ENCODE measurements at regions not wholly inside any gene's neighbourhood (a gene's known extent, or its start where the extent isn't known, plus 50 kb on each side); places are given as distances from the start of the nearest gene placed in this dataset.

DNA sequence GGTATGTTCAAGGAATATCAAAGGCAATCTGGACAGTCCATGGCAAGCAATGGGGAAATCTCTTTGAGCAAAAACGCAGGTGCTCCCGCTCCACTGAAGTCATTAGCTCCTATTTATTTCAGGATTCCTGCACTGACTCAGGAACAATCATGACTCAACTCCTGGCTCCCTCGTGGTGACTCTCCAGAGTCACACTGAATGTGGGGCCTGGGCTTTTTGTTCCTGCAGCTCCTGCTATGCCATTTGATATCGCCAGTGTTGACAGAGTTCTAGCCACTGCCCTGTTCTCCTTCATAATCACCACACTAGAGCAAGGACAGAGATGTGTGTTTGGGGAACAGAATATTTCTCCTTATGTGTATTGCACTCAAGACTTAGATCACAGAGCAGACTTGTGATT, 187.2 kb upstream of the ZNF462 start:
- TF ChIP-seq, protein P1, sequence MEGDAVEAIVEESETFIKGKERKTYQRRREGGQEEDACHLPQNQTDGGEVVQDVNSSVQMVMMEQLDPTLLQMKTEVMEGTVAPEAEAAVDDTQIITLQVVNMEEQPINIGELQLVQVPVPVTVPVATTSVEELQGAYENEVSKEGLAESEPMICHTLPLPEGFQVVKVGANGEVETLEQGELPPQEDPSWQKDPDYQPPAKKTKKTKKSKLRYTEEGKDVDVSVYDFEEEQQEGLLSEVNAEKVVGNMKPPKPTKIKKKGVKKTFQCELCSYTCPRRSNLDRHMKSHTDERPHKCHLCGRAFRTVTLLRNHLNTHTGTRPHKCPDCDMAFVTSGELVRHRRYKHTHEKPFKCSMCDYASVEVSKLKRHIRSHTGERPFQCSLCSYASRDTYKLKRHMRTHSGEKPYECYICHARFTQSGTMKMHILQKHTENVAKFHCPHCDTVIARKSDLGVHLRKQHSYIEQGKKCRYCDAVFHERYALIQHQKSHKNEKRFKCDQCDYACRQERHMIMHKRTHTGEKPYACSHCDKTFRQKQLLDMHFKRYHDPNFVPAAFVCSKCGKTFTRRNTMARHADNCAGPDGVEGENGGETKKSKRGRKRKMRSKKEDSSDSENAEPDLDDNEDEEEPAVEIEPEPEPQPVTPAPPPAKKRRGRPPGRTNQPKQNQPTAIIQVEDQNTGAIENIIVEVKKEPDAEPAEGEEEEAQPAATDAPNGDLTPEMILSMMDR (IDR thresholded peaks at IDR 0.05): no peak
- TF ChIP-seq, protein P2, sequence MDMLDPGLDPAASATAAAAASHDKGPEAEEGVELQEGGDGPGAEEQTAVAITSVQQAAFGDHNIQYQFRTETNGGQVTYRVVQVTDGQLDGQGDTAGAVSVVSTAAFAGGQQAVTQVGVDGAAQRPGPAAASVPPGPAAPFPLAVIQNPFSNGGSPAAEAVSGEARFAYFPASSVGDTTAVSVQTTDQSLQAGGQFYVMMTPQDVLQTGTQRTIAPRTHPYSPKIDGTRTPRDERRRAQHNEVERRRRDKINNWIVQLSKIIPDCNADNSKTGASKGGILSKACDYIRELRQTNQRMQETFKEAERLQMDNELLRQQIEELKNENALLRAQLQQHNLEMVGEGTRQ (CRISPR knock-in tag; IDR thresholded peaks at IDR 0.05): no peak
- TF ChIP-seq, protein P3, sequence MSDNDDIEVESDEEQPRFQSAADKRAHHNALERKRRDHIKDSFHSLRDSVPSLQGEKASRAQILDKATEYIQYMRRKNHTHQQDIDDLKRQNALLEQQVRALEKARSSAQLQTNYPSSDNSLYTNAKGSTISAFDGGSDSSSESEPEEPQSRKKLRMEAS (CRISPR knock-in tag; IDR thresholded peaks at IDR 0.05): no peak
- TF ChIP-seq CREB1 (CRISPR knock-in tag; IDR thresholded peaks at IDR 0.05) (no peak), ELF4 (CRISPR knock-in tag; IDR thresholded peaks at IDR 0.05; ENCODE audit: low read depth) (no peak), RELA (CRISPR knock-in tag; IDR thresholded peaks at IDR 0.05; ENCODE audit: borderline replicate concordance) (no peak), ZNF423 (CRISPR knock-in tag; IDR thresholded peaks at IDR 0.05) (no peak), NR2C2 (CRISPR knock-in tag; IDR thresholded peaks at IDR 0.05) (no peak), SP1 (CRISPR knock-in tag; conservative IDR thresholded peaks at IDR 0.05) (no peak)
- TF ChIP-seq, protein P4, sequence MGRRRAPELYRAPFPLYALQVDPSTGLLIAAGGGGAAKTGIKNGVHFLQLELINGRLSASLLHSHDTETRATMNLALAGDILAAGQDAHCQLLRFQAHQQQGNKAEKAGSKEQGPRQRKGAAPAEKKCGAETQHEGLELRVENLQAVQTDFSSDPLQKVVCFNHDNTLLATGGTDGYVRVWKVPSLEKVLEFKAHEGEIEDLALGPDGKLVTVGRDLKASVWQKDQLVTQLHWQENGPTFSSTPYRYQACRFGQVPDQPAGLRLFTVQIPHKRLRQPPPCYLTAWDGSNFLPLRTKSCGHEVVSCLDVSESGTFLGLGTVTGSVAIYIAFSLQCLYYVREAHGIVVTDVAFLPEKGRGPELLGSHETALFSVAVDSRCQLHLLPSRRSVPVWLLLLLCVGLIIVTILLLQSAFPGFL (CRISPR knock-in tag; IDR thresholded peaks at IDR 0.05; ENCODE audit: borderline replicate concordance): no peak
- TF ChIP-seq, protein P5, sequence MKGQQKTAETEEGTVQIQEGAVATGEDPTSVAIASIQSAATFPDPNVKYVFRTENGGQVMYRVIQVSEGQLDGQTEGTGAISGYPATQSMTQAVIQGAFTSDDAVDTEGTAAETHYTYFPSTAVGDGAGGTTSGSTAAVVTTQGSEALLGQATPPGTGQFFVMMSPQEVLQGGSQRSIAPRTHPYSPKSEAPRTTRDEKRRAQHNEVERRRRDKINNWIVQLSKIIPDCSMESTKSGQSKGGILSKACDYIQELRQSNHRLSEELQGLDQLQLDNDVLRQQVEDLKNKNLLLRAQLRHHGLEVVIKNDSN (CRISPR knock-in tag; IDR thresholded peaks at IDR 0.05): no peak

Data from WTC11 (cell line).